Suprapubic skin (tissue), 4 donors: ENCODE measurements at regions not wholly inside any gene's neighbourhood (a gene's known extent, or its start where the extent isn't known, plus 50 kb on each side); places are given as distances from the start of the nearest gene placed in this dataset.

Experiments
- DNase-seq, 2 donors: peaks; one replicate each; pipeline ENCODE4 v3.0.0-alpha.2; 2019; ENCODE audit warnings: low spot score in 2 of 2
- H3K27ac ChIP-seq: fragments of 200-600 bp; sonication (generic); one replicate; pipeline ENCODE4 v1.5.1; 2019
- H3K27me3 ChIP-seq: fragments of 200-600 bp; sonication (generic); one replicate; pipeline ENCODE4 v1.5.1; 2019
- H3K36me3 ChIP-seq: fragments of 200-600 bp; sonication (generic); one replicate; pipeline ENCODE4 v1.5.1; 2019
- H3K4me1 ChIP-seq: fragments of 200-600 bp; sonication (generic); one replicate; pipeline ENCODE4 v1.5.1; 2019
- H3K4me3 ChIP-seq: fragments of 200-600 bp; sonication (generic); one replicate; pipeline ENCODE4 v1.5.1; 2019; ENCODE audit warnings: mild to moderate bottlenecking
- H3K9me3 ChIP-seq: fragments of 200-600 bp; sonication (generic); one replicate; pipeline ENCODE4 v1.5.1; 2019
- EP300 ChIP-seq: sonication (generic); formaldehyde crosslinking; IDR thresholded peaks from one replicate; pipeline ENCODE4 v1.6.1; 2017; ENCODE audit warnings: antibody characterized with exemption
- POLR2A ChIP-seq, 2 donors: fragments of 450-650 bp; IDR thresholded peaks; one replicate each; pipeline ENCODE4 v1.6.1; 2017; ENCODE audit warnings: antibody characterized with exemption in 2 of 2, mild to moderate bottlenecking in 2 of 2, moderate library complexity in 2 of 2
- POLR2AphosphoS5 ChIP-seq, 3 donors: sonication (generic); formaldehyde crosslinking; IDR thresholded peaks; one replicate each; pipeline ENCODE4 v1.6.1; 2017; ENCODE audit warnings: antibody characterized with exemption in 3 of 3
- WGBS: methylation state at CpG from one replicate; pipeline ENCODE4 v1.1.5; 2018; 5-methylcytosine and 5-hydroxymethylcytosine counted together
- TF ChIP-seq, protein P1 (sequence below), 2 donors: fragments of 200-600 bp in 1 of 2; fragments of 450-650 bp in 1 of 2; sonication (generic) in 1 of 2; IDR thresholded peaks; one replicate each; pipeline ENCODE4 v1.5.1; 2016 to 2019; ENCODE audit warnings: antibody characterized with exemption in 2 of 2, mild to moderate bottlenecking in 1 of 2, moderate library complexity in 1 of 2

DNA sequence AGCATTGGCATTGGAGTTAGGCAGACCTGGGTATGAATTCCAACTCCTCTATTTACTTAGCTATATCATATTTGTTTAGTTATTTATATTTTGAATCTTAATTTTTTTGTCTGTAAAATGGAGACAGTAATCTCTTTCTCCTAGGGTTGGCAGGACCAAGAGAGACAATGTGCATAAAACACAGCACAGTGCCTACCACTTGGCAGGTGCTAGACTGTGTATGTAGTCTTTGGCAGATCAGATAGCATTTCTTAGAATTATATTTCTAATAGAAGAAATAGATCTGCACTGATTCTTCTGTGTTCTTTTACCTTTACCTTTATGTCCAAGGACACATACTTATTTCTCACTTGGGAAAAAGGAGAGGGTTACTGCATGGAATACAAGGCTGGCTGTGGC is 177.2 kb downstream of the GIPC2 start:
- H3K4me3 ChIP-seq = no peak overlapping the region
- DNase-seq = no peak
- no peaks in the 10 kb centered on the region for H3K4me1 ChIP-seq
- no peaks in the 10 kb centered on the region for H3K9me3 ChIP-seq
- H3K27ac ChIP-seq = no peak overlapping the region
- no peaks in the 10 kb centered on the region for H3K36me3 ChIP-seq
- no peaks in the 10 kb centered on the region for H3K27me3 ChIP-seq
- TF ChIP-seq EP300 = no peak
- TF ChIP-seq, protein P1, sequence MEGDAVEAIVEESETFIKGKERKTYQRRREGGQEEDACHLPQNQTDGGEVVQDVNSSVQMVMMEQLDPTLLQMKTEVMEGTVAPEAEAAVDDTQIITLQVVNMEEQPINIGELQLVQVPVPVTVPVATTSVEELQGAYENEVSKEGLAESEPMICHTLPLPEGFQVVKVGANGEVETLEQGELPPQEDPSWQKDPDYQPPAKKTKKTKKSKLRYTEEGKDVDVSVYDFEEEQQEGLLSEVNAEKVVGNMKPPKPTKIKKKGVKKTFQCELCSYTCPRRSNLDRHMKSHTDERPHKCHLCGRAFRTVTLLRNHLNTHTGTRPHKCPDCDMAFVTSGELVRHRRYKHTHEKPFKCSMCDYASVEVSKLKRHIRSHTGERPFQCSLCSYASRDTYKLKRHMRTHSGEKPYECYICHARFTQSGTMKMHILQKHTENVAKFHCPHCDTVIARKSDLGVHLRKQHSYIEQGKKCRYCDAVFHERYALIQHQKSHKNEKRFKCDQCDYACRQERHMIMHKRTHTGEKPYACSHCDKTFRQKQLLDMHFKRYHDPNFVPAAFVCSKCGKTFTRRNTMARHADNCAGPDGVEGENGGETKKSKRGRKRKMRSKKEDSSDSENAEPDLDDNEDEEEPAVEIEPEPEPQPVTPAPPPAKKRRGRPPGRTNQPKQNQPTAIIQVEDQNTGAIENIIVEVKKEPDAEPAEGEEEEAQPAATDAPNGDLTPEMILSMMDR (IDR thresholded peaks at IDR 0.05) = no peak
- no peak for TF ChIP-seq POLR2A (IDR thresholded peaks at IDR 0.05)
- TF ChIP-seq POLR2AphosphoS5 (IDR thresholded peaks at IDR 0.05) = no peak

DNA sequence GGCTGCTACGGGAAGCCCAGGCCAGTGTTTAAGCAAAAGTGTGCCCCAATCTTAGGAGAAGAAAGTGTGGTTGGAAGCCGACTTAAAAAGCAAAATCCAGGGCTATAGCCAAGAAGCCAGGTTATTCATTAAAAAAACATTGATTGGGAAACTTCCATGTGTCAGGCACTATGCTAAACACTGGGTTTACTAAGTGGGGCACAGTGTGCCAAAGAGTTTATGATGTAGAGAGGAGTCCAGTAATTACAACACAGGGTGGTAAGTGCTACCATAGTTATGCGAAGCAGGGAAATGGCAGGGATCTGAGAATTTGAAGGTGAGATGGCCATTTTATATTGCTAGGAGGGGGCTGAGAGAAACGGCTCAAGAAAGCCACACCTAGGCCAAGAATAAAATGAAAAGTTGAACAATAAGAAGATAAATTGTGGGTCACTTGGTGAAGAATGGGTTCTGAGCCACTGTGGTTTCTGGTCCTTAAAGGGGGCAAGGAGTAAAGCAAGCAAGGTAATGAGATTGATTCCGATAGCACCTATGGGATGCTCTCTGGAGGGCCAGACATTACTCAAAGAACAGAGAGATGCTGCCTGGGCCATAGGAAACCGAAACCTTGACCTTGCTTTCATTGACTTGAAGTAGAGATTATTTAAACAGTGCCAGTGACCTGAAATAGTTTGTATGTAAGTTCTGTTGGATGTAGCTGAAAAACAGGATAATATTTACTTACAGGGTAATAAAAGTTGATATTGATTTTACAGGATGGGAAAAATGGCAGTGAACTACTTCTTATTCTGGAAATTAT is 177.8 kb downstream of the GIPC2 start:
- H3K36me3 ChIP-seq = no peaks in the 10 kb centered on the region
- 84% methylated on average over 6 of the region's 6 CpGs for WGBS
- TF ChIP-seq POLR2A (IDR thresholded peaks at IDR 0.05) (no peak), POLR2AphosphoS5 (IDR thresholded peaks at IDR 0.05) (no peak), EP300 (no peak)
- TF ChIP-seq, protein P1 (IDR thresholded peaks at IDR 0.05) = no peak
- H3K27ac ChIP-seq = no peak overlapping the region
- no peak for DNase-seq
- no peak overlapping the region for H3K4me3 ChIP-seq
- no peaks in the 10 kb centered on the region for H3K9me3 ChIP-seq
- no peaks in the 10 kb centered on the region for H3K27me3 ChIP-seq
- H3K4me1 ChIP-seq = no peaks in the 10 kb centered on the region

DNA sequence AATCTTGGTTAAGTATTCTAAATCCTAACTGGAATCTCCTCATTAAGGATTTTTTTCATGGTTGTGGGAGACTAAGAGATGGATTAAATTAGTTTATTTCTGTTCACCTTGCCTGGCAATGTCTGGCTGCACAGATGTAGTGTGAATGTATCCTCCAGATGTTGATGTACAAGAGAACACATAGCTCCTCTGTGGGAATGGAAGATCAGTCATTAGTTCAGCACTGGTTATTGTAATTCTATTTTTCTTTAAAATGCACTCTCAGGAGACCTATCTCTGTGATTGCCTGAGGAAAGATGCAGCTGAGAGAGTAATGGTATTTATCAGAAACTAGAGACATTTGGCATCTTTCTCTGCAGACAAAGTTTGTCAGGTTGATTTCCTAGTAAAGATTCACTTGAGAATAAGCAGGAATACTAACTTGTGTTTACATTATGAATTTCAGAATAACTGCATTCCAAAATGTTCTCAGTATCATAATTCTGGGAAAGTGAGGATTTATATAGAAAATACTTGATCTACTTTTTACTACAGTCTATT is 178.6 kb downstream of the GIPC2 start:
- Histone ChIP-seq H3K4me1 (no peaks in the 10 kb centered on the region), H3K27ac (no peak overlapping the region), H3K4me3 (no peak overlapping the region), H3K36me3 (no peaks in the 10 kb centered on the region), H3K9me3 (no peaks in the 10 kb centered on the region), H3K27me3 (no peaks in the 10 kb centered on the region)
- DNase-seq = no peak
- TF ChIP-seq POLR2AphosphoS5 (IDR thresholded peaks at IDR 0.05) (no peak), EP300 (no peak), POLR2A (IDR thresholded peaks at IDR 0.05) (no peak)
- TF ChIP-seq, protein P1 (IDR thresholded peaks at IDR 0.05) = no peak

DNA sequence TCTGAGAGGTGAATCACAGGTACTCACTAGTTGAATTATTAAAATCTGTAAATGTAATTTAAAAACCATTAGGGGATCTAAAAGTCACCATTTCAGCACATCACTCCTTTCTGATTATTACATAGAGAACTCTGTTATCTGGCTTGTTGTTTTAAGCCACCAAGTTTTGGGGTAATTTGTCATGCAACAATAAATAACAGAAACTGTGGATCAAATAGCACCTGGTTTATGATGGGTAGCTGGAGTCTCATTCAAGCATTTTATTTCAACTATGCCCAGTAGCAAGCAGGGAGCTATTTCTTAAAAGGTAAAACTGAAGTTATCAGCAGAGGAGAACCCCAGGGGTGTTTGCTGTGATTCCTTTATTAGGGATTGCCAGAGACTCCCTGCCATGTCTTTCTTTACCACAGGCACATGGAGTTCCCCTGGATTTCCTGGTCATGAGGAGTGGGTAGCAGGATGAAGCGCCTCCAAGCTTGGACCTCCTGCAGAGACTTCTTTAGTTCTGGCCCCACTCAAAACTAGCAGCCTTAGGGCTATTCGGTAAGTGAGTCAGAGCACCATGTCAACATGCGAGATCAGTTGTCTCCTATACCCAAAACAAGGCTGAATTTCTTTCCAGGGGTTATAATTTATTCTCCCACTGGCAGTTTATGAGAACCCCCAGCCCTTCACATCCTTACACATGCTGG is 179.2 kb downstream of the GIPC2 start:
- TF ChIP-seq, protein P1 (IDR thresholded peaks at IDR 0.05) = no peak
- TF ChIP-seq POLR2AphosphoS5 (IDR thresholded peaks at IDR 0.05) (no peak), EP300 (no peak), POLR2A (IDR thresholded peaks at IDR 0.05) (no peak)

DNA sequence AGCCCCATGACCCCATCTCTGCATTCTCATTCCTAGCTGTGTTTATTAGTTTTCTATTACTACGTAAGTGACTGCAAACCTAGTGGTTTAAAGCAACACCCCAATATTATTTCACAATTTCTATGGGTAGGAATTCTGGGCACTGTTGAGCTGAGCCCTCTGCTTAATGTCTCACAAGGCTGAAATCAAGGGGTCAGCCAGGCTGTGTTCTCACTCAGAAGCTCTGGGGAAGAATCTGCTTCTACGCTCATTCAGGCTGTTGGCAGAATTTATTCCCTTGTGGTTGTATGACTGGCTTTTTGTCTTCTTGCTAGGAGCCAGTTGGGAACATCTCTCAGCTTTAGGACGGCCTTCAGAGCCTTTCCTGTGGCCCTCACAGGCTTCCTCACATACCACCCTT is 181.0 kb downstream of the GIPC2 start:
- H3K9me3 ChIP-seq = no peaks in the 10 kb centered on the region
- no peak overlapping the region for H3K27ac ChIP-seq
- WGBS = 73% methylated on average over 3 of the region's 3 CpGs
- no peaks in the 10 kb centered on the region for H3K36me3 ChIP-seq
- H3K4me3 ChIP-seq = no peak overlapping the region
- no peak for DNase-seq
- TF ChIP-seq POLR2AphosphoS5 (IDR thresholded peaks at IDR 0.05) (peak in 1 of 3 donors; percentile 39), EP300 (no peak)
- H3K27me3 ChIP-seq = no peaks in the 10 kb centered on the region
- no peaks in the 10 kb centered on the region for H3K4me1 ChIP-seq

More for the DNA sequence above, 179.2 kb downstream of the GIPC2 start:
- DNase-seq = no peak
- Histone ChIP-seq H3K4me1 (no peaks in the 10 kb centered on the region), H3K4me3 (no peak overlapping the region), H3K36me3 (no peaks in the 10 kb centered on the region), H3K27ac (no peak overlapping the region), H3K9me3 (no peaks in the 10 kb centered on the region), H3K27me3 (no peaks in the 10 kb centered on the region)
- WGBS = 51% methylated on average over 3 of the region's 3 CpGs
